HL-60 (cell line): ENCODE measurements at regions not wholly inside any gene's neighbourhood (a gene's known extent, or its start where the extent isn't known, plus 50 kb on each side); places are given as distances from the start of the nearest gene placed in this dataset.

ENCODE experiments used
- DNase-seq, 2 experiments: peaks; one replicate each; pipeline ENCODE4 v3.0.0-alpha.2; 2010 to 2020; ENCODE audit warnings: low read depth in 1 of 2, low spot score in 1 of 2
- H3K27ac ChIP-seq: fragments of 250-450 bp; sonication (Bioruptor Pico); replicated peaks from 2 replicates; pipeline ENCODE4 v1.5.1; 2020; ENCODE audit warnings: mild to moderate bottlenecking, moderate library complexity
- H3K27me3 ChIP-seq: fragments of 250-450 bp; sonication (Bioruptor Pico); 2 replicates; pipeline ENCODE4 v1.5.1; 2021; ENCODE audit warnings: mild to moderate bottlenecking, moderate library complexity; ENCODE audit not compliant: insufficient read depth, poor library complexity, severe bottlenecking
- H3K4me3 ChIP-seq: replicated peaks from 2 replicates; pipeline ENCODE4 v1.5.1; 2011; ENCODE audit warnings: mild to moderate bottlenecking, control low read depth, low read length; ENCODE audit not compliant: insufficient read depth
- GABPA ChIP-seq: IDR thresholded peaks from 2 replicates; pipeline ENCODE4 v1.6.1; 2012; ENCODE audit warnings: low read depth
- POLR2AphosphoS5 ChIP-seq: IDR thresholded peaks from 2 replicates; pipeline ENCODE4 v1.6.1; 2012; ENCODE audit warnings: low read depth
- SPI1 ChIP-seq: IDR thresholded peaks from 2 replicates; pipeline ENCODE4 v1.6.1; 2012; ENCODE audit warnings: low read depth, mild to moderate bottlenecking, borderline replicate concordance
- TF ChIP-seq, protein P1 (sequence below): IDR thresholded peaks from one replicate; pipeline ENCODE4 v1.5.1; 2011; ENCODE audit warnings: low read length, control low read depth, inconsistent platforms; ENCODE audit not compliant: insufficient read depth
- TF ChIP-seq, protein P2 (sequence below): IDR thresholded peaks from 2 replicates; pipeline ENCODE4 v1.6.1; 2012; ENCODE audit warnings: low read depth; ENCODE audit not compliant: insufficient replicate concordance

DNA sequence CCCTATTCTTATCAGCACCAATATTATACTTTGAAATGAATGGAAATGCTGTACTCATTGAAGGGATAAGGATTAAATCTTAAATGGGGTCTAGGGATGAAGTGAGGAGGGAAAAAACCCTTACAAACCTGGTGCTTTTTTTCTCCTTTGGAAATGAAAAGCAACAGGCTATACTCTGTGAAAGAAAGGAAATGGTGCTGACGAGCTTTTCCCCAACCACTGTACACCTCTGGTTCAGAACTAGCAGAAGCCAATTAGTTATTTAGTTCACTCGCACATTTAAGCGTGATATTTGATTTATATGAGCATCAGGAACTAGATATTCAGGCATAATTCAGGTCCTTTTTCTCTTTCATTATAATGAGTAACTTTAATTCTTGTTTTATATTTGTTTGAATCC is 74.5 kb upstream of the S1PR1 start:
- DNase-seq = no peak
- no peak for TF ChIP-seq SPI1
- TF ChIP-seq, protein P1, sequence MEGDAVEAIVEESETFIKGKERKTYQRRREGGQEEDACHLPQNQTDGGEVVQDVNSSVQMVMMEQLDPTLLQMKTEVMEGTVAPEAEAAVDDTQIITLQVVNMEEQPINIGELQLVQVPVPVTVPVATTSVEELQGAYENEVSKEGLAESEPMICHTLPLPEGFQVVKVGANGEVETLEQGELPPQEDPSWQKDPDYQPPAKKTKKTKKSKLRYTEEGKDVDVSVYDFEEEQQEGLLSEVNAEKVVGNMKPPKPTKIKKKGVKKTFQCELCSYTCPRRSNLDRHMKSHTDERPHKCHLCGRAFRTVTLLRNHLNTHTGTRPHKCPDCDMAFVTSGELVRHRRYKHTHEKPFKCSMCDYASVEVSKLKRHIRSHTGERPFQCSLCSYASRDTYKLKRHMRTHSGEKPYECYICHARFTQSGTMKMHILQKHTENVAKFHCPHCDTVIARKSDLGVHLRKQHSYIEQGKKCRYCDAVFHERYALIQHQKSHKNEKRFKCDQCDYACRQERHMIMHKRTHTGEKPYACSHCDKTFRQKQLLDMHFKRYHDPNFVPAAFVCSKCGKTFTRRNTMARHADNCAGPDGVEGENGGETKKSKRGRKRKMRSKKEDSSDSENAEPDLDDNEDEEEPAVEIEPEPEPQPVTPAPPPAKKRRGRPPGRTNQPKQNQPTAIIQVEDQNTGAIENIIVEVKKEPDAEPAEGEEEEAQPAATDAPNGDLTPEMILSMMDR = no peak
- no peak for TF ChIP-seq POLR2AphosphoS5
- TF ChIP-seq, protein P2, sequence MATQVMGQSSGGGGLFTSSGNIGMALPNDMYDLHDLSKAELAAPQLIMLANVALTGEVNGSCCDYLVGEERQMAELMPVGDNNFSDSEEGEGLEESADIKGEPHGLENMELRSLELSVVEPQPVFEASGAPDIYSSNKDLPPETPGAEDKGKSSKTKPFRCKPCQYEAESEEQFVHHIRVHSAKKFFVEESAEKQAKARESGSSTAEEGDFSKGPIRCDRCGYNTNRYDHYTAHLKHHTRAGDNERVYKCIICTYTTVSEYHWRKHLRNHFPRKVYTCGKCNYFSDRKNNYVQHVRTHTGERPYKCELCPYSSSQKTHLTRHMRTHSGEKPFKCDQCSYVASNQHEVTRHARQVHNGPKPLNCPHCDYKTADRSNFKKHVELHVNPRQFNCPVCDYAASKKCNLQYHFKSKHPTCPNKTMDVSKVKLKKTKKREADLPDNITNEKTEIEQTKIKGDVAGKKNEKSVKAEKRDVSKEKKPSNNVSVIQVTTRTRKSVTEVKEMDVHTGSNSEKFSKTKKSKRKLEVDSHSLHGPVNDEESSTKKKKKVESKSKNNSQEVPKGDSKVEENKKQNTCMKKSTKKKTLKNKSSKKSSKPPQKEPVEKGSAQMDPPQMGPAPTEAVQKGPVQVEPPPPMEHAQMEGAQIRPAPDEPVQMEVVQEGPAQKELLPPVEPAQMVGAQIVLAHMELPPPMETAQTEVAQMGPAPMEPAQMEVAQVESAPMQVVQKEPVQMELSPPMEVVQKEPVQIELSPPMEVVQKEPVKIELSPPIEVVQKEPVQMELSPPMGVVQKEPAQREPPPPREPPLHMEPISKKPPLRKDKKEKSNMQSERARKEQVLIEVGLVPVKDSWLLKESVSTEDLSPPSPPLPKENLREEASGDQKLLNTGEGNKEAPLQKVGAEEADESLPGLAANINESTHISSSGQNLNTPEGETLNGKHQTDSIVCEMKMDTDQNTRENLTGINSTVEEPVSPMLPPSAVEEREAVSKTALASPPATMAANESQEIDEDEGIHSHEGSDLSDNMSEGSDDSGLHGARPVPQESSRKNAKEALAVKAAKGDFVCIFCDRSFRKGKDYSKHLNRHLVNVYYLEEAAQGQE = no peak
- TF ChIP-seq GABPA = no peak
- Histone ChIP-seq H3K27me3 (no peaks in the 10 kb centered on the region), H3K27ac (no peak overlapping the region), H3K4me3 (no peak overlapping the region)

DNA sequence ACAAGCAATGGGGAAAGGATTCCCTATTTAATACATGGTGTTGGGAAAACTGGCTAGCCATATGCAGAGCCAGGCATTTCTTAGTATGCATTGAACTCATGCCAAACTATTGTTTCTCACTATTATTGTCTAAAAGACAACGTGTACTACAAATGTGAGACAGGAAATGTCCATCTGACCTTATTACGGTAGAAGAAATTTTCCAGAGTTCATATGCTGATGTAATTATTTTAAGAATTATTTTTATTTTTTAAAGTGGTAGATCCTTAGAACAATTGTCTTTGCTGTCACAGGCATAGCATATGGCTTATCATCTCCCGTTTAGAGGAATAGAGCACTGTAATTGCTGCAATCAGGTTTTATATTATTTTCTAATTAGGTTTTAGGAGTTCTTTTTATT is 75.2 kb upstream of the S1PR1 start:
- H3K27me3 ChIP-seq = no peaks in the 10 kb centered on the region
- TF ChIP-seq, protein P2 = no peak
- TF ChIP-seq, protein P1 = no peak
- TF ChIP-seq GABPA (no peak), SPI1 (no peak), POLR2AphosphoS5 (no peak)
- DNase-seq = no peak
- H3K4me3 ChIP-seq = no peak overlapping the region
- H3K27ac ChIP-seq = no peak overlapping the region

DNA sequence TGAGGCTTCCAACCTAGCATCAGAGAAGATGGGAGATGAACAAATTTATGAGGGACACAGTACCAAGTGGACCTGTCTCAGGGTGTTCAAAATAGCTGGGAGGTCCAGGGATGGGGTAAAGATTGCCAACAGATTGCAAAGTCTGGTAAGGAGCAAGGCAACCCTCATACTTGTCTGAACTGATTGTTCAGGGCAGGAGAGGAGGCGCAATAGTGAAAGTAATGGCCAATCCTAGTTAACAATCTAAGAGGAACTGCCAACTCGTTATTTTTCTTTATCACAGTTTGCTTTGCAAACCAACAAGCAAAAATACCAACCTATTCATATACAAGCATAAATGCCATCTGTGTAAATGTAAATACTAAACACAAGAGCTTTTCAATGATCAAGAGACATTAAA is 78.4 kb upstream of the S1PR1 start:
- DNase-seq = no peak

More for the DNA sequence above, 78.4 kb upstream of the S1PR1 start:
- TF ChIP-seq GABPA (no peak), POLR2AphosphoS5 (no peak), SPI1 (no peak)
- TF ChIP-seq, protein P2 = no peak
- TF ChIP-seq, protein P1 = no peak
- Histone ChIP-seq H3K27me3 (no peaks in the 10 kb centered on the region), H3K4me3 (no peak overlapping the region), H3K27ac (no peak overlapping the region)
